IPS-15b (cell line): ENCODE measurements at regions not wholly inside any gene's neighbourhood (a gene's known extent, or its start where the extent isn't known, plus 50 kb on each side); places are given as distances from the start of the nearest gene placed in this dataset.
"Not testable (repeated sequence)": the region's sequence is repeated elsewhere in the genome, so short reads cannot be mapped to it uniquely, and the experiment has no call there.

Source experiments
- H3K27me3 ChIP-seq: one replicate; pipeline ENCODE4 v1.6.1; 2013; ENCODE audit warnings: low read length; ENCODE audit not compliant: control insufficient read depth, insufficient read depth
- H3K36me3 ChIP-seq: one replicate; pipeline ENCODE4 v1.6.1; 2013; ENCODE audit warnings: low read length; ENCODE audit not compliant: control insufficient read depth, insufficient read depth
- H3K4me1 ChIP-seq: one replicate; pipeline ENCODE4 v1.6.1; 2013; ENCODE audit warnings: mild to moderate bottlenecking, low read length; ENCODE audit not compliant: control insufficient read depth, insufficient read depth
- H3K4me3 ChIP-seq: one replicate; pipeline ENCODE4 v1.5.1; 2013; ENCODE audit warnings: low read depth, low read length
- H3K9ac ChIP-seq: one replicate; pipeline ENCODE4 v1.6.1; 2013; ENCODE audit warnings: low read depth, mild to moderate bottlenecking, low read length
- H3K9me3 ChIP-seq: one replicate; pipeline ENCODE4 v1.6.1; 2013; ENCODE audit warnings: mild to moderate bottlenecking, low read length; ENCODE audit not compliant: control insufficient read depth, insufficient read depth

GRCh38 chr10:46753763-46754162 is 157.5 kb upstream of the PTPN20 start:
- H3K36me3 ChIP-seq, H3K4me3 ChIP-seq, H3K27me3 ChIP-seq, H3K4me1 ChIP-seq, H3K9ac ChIP-seq, H3K9me3 ChIP-seq: not testable (repeated sequence)

- not testable (repeated sequence) for H3K36me3 ChIP-seq, H3K9ac ChIP-seq, H3K27me3 ChIP-seq, H3K4me1 ChIP-seq, H3K4me3 ChIP-seq, H3K9me3 ChIP-seq
Measured at GRCh38 chr10:46761471-46761870, 149.8 kb upstream of the PTPN20 start.

DNA sequence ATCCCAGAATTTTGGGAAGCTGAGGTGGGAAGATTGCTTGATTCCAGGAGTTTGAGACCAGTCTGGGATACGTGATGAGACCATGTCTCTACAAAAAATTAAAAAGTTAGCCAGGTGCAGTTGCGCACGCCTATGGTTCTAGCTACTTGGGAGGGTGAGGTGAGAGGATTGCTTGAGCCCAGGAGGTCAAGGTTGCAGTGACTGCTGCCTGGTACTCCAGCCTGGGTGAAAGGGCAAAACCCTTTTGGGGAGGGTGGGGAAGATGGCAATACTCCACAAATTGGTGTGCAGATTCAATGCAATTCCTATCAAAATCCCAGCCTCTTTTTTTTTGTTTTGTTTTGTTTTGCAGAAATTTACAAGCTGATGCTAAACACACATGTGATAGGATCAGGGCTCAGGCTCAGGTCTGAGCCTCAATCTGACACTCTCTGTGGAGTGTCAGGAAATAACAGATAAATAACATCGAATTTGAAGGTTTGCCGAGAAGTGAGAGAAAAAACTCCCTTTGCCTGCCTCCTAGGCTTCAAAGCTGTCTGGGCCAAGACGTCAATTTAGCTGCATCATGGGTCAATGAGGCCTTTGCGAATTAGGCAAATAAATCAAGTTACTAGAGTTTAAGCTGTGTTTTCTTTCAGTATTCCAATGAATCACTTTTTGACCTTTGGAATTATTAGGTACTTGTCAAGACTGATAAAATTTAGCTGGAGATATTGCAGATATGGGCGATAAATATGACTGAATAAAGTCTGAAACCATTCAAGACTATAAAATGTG is 142.5 kb upstream of the PTPN20 start:
- not testable (repeated sequence) for H3K27me3 ChIP-seq, H3K36me3 ChIP-seq, H3K9ac ChIP-seq, H3K4me3 ChIP-seq, H3K4me1 ChIP-seq, H3K9me3 ChIP-seq

GRCh38 chr10:46773178-46773896 is 137.9 kb upstream of the PTPN20 start:
- H3K36me3 ChIP-seq, H3K4me3 ChIP-seq, H3K27me3 ChIP-seq, H3K4me1 ChIP-seq, H3K9ac ChIP-seq, H3K9me3 ChIP-seq: not testable (repeated sequence)

DNA sequence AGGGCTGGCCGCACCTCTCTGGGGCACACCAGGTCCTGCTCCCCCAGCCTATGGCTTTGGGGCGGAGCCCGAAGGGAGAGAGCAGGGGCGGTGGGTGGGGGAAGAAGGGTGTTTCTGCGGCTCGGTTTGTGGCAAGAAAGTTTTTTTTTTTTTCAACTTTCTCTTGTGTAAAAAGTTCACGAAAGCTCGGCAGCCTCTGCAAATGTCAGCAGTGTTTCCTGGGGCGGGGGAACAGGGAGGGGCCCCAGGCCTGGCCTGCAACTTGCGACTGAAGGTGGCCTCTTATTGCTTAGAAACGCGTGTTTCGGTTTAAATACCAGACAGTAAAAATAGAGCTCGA is 137.4 kb upstream of the PTPN20 start:
- H3K4me1 ChIP-seq, H3K4me3 ChIP-seq, H3K9me3 ChIP-seq: not testable (repeated sequence)

DNA sequence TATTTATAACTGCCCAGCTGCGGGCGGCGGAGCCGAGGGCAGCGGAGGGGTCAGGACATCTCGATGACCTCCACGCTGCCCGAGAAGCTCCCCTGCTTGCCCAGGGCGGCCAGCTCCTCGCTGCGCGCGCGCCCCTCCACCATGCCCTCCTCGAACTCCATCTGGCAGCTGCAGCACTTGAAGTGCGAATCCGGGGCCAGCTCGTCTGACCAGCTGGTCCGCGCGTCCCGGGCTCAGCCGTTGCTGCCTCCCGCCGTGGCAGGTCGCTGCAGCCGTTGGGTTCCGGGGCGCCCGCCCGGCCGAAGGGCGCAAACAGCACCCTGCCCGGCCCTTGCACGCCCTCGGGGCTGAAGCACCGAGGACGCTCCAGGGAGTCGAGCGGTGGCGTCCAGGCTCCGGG is 136.9 kb upstream of the PTPN20 start:
- not testable (repeated sequence) for H3K36me3 ChIP-seq, H3K9me3 ChIP-seq, H3K4me3 ChIP-seq, H3K4me1 ChIP-seq, H3K27me3 ChIP-seq, H3K9ac ChIP-seq

More for the DNA sequence above, 137.4 kb upstream of the PTPN20 start:
- H3K36me3 ChIP-seq, H3K9ac ChIP-seq, H3K27me3 ChIP-seq: not testable (repeated sequence)

- H3K36me3 ChIP-seq, H3K9me3 ChIP-seq, H3K4me1 ChIP-seq, H3K27me3 ChIP-seq, H3K9ac ChIP-seq, H3K4me3 ChIP-seq: not testable (repeated sequence)
Measured at GRCh38 chr10:46774945-46775667, 136.1 kb upstream of the PTPN20 start.

- H3K36me3 ChIP-seq = not testable (repeated sequence)
Measured at GRCh38 chr10:46775668-46776059, 135.6 kb upstream of the PTPN20 start.

GRCh38 chr10:46779571-46779970 is 131.7 kb upstream of the PTPN20 start:
- not testable (repeated sequence) for H3K9ac ChIP-seq, H3K9me3 ChIP-seq, H3K27me3 ChIP-seq, H3K4me3 ChIP-seq, H3K4me1 ChIP-seq, H3K36me3 ChIP-seq

More at GRCh38 chr10:46775668-46776059, 135.6 kb upstream of the PTPN20 start:
- not testable (repeated sequence) for H3K9ac ChIP-seq, H3K4me3 ChIP-seq, H3K9me3 ChIP-seq, H3K4me1 ChIP-seq, H3K27me3 ChIP-seq

GRCh38 chr10:46780164-46780563 is 131.1 kb upstream of the PTPN20 start:
- not testable (repeated sequence) for H3K9ac ChIP-seq, H3K4me3 ChIP-seq, H3K4me1 ChIP-seq, H3K27me3 ChIP-seq, H3K9me3 ChIP-seq, H3K36me3 ChIP-seq

DNA sequence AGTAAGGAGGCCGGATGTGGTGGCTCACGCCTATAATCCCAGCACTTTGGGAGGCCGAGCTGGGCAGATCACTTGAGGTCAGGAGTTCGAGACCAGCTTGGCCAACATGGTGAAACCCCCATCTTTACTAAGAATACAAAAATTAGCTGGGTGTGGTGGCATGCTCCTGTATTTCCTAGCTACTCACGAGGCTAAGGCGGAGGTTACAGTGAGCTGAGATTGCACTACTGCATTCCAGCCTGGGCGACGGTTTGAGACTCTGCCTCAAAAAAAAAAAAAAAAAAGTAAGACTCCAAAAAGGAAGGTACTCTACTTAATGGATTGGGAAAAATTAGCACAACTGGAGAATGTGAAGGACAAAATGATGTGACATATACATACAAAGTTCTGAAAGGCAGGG is 130.2 kb upstream of the PTPN20 start:
- H3K27me3 ChIP-seq, H3K4me3 ChIP-seq, H3K4me1 ChIP-seq, H3K36me3 ChIP-seq, H3K9me3 ChIP-seq, H3K9ac ChIP-seq: not testable (repeated sequence)
